GM12878 (cell line): ENCODE measurements at regions not wholly inside any gene's neighbourhood (a gene's known extent, or its start where the extent isn't known, plus 50 kb on each side); places are given as distances from the start of the nearest gene placed in this dataset.

Source experiments
- DPF2 ChIP-seq: fragments of 450-650 bp; IDR thresholded peaks from 2 replicates; pipeline ENCODE4 v1.6.1; 2017; ENCODE audit warnings: mild to moderate bottlenecking
- EGR1 ChIP-seq, 2 experiments: IDR thresholded peaks; 1 replicate in 1 of 2; 2 replicates in 1 of 2; pipeline ENCODE4 v1.6.1; 2011 to 2012; ENCODE audit warnings: low read depth in 2 of 2, low read length in 2 of 2, borderline replicate concordance in 1 of 2, mild to moderate bottlenecking in 1 of 2, moderate library complexity in 1 of 2
- ESRRA ChIP-seq: IDR thresholded peaks from 2 replicates; pipeline ENCODE4 v1.6.1; 2012; ENCODE audit warnings: mild to moderate bottlenecking, low read length, improper control_type of control experiment
- HDAC2 ChIP-seq: fragments of 200-600 bp; sonication (generic); IDR thresholded peaks from 2 replicates; pipeline ENCODE4 v1.6.1; 2017
- JUND ChIP-seq: IDR thresholded peaks from 2 replicates; pipeline ENCODE4 v1.6.1; 2012; ENCODE audit warnings: low read depth, mild to moderate bottlenecking, low read length, improper control_type of control experiment, moderate library complexity
- MEF2A ChIP-seq: IDR thresholded peaks from 2 replicates; pipeline ENCODE4 v1.6.1; 2011; ENCODE audit warnings: low read depth, mild to moderate bottlenecking, low read length, moderate library complexity; ENCODE audit not compliant: insufficient read depth
- MXI1 ChIP-seq: fragments of 150-350 bp; IDR thresholded peaks from 2 replicates; pipeline ENCODE4 v1.6.1; 2011; ENCODE audit warnings: low read depth, mild to moderate bottlenecking, inconsistent platforms, low read length, improper control_type of control experiment
- NR2C2 ChIP-seq: IDR thresholded peaks from 2 replicates; pipeline ENCODE4 v1.6.1; 2011; ENCODE audit warnings: borderline replicate concordance, low read depth; ENCODE audit not compliant: control insufficient read depth, insufficient read length
- SUZ12 ChIP-seq: fragments of 200-600 bp; sonication (generic); IDR thresholded peaks from one replicate; pipeline ENCODE4 v1.6.1; 2018; ENCODE audit warnings: antibody characterized with exemption, mild to moderate bottlenecking; ENCODE audit not compliant: unreplicated experiment
- TF ChIP-seq, protein P1 (sequence below), 3 experiments: IDR thresholded peaks in 2 of 3; conservative IDR thresholded peaks in 1 of 3; 2 replicates each; pipeline ENCODE4 v1.5.1; 2011; ENCODE audit warnings: low read depth in 3 of 3, low read length in 3 of 3, mild to moderate bottlenecking in 3 of 3, control low read depth in 2 of 3, moderate library complexity in 2 of 3, inconsistent platforms in 1 of 3, mixed read lengths in 1 of 3; ENCODE audit not compliant: control insufficient read depth in 2 of 3, insufficient read depth in 1 of 3; ENCODE audit errors: extremely low read depth in 1 of 3
- TF ChIP-seq, protein P2 (sequence below): IDR thresholded peaks from 2 replicates; pipeline ENCODE4 v1.6.1; 2012; ENCODE audit warnings: low read length, inconsistent platforms
- TF ChIP-seq, protein P3 (sequence below): fragments of 150-350 bp; IDR thresholded peaks from 2 replicates; pipeline ENCODE4 v1.6.1; 2014; ENCODE audit warnings: mild to moderate bottlenecking, low read depth, low read length
- TF ChIP-seq, protein P4 (sequence below): fragments of 450-650 bp; IDR thresholded peaks from 2 replicates; pipeline ENCODE4 v1.6.1; 2017; ENCODE audit warnings: mild to moderate bottlenecking, moderate library complexity

DNA sequence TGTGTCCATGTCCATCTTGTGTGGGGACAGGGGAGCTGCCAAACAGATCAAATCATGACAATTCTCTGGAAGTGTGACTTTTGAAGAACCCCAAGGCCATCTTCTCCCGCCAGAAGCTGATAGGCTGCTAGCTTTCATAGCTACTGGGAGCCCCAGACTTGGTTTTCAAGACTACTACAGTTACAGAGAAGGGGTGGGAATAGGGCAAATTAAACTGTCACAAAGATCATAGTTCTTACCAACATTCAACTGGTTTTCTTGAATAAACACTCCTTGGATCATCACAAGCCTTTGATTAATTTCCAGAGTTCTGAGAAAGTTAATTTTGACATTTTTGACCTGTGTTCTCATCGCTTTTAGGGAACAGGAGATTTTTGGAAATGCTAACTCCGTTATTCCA is 67.8 kb upstream of the FARP1 start:
- TF ChIP-seq ESRRA (no peak), SUZ12 (no peak), JUND (no peak), DPF2 (no peak), NR2C2 (no peak), EGR1 (IDR thresholded peaks at IDR 0.05; ENCODE audit: borderline replicate concordance in 1 of 2, low read depth in 2 of 2, low read length in 2 of 2) (no peak), HDAC2 (no peak), MXI1 (no peak), MEF2A (no peak)
- TF ChIP-seq, protein P1, sequence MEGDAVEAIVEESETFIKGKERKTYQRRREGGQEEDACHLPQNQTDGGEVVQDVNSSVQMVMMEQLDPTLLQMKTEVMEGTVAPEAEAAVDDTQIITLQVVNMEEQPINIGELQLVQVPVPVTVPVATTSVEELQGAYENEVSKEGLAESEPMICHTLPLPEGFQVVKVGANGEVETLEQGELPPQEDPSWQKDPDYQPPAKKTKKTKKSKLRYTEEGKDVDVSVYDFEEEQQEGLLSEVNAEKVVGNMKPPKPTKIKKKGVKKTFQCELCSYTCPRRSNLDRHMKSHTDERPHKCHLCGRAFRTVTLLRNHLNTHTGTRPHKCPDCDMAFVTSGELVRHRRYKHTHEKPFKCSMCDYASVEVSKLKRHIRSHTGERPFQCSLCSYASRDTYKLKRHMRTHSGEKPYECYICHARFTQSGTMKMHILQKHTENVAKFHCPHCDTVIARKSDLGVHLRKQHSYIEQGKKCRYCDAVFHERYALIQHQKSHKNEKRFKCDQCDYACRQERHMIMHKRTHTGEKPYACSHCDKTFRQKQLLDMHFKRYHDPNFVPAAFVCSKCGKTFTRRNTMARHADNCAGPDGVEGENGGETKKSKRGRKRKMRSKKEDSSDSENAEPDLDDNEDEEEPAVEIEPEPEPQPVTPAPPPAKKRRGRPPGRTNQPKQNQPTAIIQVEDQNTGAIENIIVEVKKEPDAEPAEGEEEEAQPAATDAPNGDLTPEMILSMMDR (IDR thresholded peaks at IDR 0.05 in 2 of 3, conservative IDR thresholded peaks at IDR 0.05 in 1 of 3; ENCODE audit: control insufficient read depth in 2 of 3, extremely low read depth in 1 of 3, insufficient read depth in 1 of 3, low read depth in 3 of 3, low read length in 3 of 3): no peak
- TF ChIP-seq, protein P2, sequence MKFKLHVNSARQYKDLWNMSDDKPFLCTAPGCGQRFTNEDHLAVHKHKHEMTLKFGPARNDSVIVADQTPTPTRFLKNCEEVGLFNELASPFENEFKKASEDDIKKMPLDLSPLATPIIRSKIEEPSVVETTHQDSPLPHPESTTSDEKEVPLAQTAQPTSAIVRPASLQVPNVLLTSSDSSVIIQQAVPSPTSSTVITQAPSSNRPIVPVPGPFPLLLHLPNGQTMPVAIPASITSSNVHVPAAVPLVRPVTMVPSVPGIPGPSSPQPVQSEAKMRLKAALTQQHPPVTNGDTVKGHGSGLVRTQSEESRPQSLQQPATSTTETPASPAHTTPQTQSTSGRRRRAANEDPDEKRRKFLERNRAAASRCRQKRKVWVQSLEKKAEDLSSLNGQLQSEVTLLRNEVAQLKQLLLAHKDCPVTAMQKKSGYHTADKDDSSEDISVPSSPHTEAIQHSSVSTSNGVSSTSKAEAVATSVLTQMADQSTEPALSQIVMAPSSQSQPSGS: no peak
- TF ChIP-seq, protein P3, sequence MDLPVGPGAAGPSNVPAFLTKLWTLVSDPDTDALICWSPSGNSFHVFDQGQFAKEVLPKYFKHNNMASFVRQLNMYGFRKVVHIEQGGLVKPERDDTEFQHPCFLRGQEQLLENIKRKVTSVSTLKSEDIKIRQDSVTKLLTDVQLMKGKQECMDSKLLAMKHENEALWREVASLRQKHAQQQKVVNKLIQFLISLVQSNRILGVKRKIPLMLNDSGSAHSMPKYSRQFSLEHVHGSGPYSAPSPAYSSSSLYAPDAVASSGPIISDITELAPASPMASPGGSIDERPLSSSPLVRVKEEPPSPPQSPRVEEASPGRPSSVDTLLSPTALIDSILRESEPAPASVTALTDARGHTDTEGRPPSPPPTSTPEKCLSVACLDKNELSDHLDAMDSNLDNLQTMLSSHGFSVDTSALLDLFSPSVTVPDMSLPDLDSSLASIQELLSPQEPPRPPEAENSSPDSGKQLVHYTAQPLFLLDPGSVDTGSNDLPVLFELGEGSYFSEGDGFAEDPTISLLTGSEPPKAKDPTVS: no peak
- TF ChIP-seq, protein P4, sequence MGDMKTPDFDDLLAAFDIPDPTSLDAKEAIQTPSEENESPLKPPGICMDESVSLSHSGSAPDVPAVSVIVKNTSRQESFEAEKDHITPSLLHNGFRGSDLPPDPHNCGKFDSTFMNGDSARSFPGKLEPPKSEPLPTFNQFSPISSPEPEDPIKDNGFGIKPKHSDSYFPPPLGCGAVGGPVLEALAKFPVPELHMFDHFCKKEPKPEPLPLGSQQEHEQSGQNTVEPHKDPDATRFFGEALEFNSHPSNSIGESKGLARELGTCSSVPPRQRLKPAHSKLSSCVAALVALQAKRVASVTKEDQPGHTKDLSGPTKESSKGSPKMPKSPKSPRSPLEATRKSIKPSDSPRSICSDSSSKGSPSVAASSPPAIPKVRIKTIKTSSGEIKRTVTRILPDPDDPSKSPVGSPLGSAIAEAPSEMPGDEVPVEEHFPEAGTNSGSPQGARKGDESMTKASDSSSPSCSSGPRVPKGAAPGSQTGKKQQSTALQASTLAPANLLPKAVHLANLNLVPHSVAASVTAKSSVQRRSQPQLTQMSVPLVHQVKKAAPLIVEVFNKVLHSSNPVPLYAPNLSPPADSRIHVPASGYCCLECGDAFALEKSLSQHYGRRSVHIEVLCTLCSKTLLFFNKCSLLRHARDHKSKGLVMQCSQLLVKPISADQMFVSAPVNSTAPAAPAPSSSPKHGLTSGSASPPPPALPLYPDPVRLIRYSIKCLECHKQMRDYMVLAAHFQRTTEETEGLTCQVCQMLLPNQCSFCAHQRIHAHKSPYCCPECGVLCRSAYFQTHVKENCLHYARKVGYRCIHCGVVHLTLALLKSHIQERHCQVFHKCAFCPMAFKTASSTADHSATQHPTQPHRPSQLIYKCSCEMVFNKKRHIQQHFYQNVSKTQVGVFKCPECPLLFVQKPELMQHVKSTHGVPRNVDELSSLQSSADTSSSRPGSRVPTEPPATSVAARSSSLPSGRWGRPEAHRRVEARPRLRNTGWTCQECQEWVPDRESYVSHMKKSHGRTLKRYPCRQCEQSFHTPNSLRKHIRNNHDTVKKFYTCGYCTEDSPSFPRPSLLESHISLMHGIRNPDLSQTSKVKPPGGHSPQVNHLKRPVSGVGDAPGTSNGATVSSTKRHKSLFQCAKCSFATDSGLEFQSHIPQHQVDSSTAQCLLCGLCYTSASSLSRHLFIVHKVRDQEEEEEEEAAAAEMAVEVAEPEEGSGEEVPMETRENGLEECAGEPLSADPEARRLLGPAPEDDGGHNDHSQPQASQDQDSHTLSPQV: no peak
